ENCODE measurements at regions not wholly inside any gene's neighbourhood (a gene's known extent, or its start where the extent isn't known, plus 50 kb on each side); places are given as distances from the start of the nearest gene placed in this dataset.

DNA sequence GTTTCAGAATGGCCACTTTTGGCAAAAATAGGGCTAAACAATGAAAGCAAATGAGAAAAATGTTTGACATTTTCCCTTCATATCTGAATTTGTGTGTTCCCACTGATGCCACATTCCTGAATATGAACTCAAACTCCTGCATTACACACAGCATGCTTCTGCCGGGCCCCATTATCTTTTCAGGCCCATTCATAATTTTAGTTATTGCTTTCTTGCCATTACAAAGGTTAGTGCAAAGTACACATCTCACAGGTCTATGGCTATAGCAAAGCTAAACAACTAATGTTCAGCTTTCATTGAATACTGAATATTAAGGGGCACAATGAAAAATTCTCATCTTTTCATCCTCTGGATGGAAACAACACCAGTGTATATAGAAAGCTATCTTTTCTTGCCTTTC lies 568.9 kb upstream of the ZNF608 start:
- H3K4me3 ChIP-seq (ENCODE audit: low read depth in 1 of 3, low read length in 3 of 3): no peak overlapping the region

DNA sequence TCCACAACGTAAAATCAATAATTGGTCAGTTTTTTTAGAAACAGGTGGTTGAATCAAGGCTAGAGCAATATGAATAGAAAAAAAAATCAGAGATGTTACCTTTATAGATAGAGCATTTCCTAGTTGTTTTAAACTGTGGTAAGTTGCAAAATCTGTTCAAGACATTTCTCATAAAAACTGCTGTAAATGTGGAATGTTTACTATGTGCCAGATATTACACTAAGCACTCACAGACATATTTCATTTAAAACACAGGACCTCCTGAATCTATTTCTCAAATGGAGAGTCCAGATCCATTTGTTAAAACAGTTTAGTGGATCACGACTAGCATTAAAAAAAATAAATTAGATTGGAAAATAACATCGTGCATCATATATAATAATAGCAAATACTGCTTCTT lies 570.0 kb upstream of the ZNF608 start:
- Histone ChIP-seq H3K4me1 (ENCODE audit: control insufficient read depth in 4 of 4, insufficient read depth in 4 of 4, low read length in 3 of 4) (peaks cover 0 to 5% (median 1%) of the 10 kb centered on the region in 4 donors), H3K9ac (ENCODE audit: low read depth in 1 of 2, low read length in 2 of 2) (no peak overlapping the region), H3K27me3 (ENCODE audit: control insufficient read depth in 4 of 4, insufficient read depth in 4 of 4, low read length in 3 of 4) (no peaks in the 10 kb centered on the region), H3K9me3 (ENCODE audit: control insufficient read depth in 4 of 4, low read length in 3 of 4) (no peaks in the 10 kb centered on the region), H3K27ac (ENCODE audit: low read depth in 1 of 2, low read length in 2 of 2) (no peak overlapping the region), H3K36me3 (ENCODE audit: control insufficient read depth in 4 of 4, insufficient read depth in 3 of 4, low read depth in 1 of 4, low read length in 3 of 4) (no peaks in the 10 kb centered on the region), H3K4me3 (ENCODE audit: low read depth in 1 of 3, low read length in 3 of 3) (no peak overlapping the region)
- 91% methylated on average over 3 of the region's 3 CpGs for WGBS
- DNase-seq (ENCODE audit: low spot score): no peak
- TF ChIP-seq, protein P1, sequence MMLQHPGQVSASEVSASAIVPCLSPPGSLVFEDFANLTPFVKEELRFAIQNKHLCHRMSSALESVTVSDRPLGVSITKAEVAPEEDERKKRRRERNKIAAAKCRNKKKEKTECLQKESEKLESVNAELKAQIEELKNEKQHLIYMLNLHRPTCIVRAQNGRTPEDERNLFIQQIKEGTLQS (IDR thresholded peaks at IDR 0.05): no peak
- TF ChIP-seq YY1 (IDR thresholded peaks at IDR 0.05) (no peak), NR2F2 (IDR thresholded peaks at IDR 0.05) (no peak), SP1 (IDR thresholded peaks at IDR 0.05) (no peak), EGR1 (IDR thresholded peaks at IDR 0.05; ENCODE audit: low read depth in 2 of 2) (no peak), HNF4A (conservative IDR thresholded peaks at IDR 0.05) (no peak), JUND (IDR thresholded peaks at IDR 0.05) (no peak), TAF1 (conservative IDR thresholded peaks at IDR 0.05) (no peak), FOXA1 (IDR thresholded peaks at IDR 0.05) (no peak)
- TF ChIP-seq, protein P2, sequence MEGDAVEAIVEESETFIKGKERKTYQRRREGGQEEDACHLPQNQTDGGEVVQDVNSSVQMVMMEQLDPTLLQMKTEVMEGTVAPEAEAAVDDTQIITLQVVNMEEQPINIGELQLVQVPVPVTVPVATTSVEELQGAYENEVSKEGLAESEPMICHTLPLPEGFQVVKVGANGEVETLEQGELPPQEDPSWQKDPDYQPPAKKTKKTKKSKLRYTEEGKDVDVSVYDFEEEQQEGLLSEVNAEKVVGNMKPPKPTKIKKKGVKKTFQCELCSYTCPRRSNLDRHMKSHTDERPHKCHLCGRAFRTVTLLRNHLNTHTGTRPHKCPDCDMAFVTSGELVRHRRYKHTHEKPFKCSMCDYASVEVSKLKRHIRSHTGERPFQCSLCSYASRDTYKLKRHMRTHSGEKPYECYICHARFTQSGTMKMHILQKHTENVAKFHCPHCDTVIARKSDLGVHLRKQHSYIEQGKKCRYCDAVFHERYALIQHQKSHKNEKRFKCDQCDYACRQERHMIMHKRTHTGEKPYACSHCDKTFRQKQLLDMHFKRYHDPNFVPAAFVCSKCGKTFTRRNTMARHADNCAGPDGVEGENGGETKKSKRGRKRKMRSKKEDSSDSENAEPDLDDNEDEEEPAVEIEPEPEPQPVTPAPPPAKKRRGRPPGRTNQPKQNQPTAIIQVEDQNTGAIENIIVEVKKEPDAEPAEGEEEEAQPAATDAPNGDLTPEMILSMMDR (IDR thresholded peaks at IDR 0.05; ENCODE audit: low read depth, low read length, missing input control): no peak
- TF ChIP-seq, protein P3, sequence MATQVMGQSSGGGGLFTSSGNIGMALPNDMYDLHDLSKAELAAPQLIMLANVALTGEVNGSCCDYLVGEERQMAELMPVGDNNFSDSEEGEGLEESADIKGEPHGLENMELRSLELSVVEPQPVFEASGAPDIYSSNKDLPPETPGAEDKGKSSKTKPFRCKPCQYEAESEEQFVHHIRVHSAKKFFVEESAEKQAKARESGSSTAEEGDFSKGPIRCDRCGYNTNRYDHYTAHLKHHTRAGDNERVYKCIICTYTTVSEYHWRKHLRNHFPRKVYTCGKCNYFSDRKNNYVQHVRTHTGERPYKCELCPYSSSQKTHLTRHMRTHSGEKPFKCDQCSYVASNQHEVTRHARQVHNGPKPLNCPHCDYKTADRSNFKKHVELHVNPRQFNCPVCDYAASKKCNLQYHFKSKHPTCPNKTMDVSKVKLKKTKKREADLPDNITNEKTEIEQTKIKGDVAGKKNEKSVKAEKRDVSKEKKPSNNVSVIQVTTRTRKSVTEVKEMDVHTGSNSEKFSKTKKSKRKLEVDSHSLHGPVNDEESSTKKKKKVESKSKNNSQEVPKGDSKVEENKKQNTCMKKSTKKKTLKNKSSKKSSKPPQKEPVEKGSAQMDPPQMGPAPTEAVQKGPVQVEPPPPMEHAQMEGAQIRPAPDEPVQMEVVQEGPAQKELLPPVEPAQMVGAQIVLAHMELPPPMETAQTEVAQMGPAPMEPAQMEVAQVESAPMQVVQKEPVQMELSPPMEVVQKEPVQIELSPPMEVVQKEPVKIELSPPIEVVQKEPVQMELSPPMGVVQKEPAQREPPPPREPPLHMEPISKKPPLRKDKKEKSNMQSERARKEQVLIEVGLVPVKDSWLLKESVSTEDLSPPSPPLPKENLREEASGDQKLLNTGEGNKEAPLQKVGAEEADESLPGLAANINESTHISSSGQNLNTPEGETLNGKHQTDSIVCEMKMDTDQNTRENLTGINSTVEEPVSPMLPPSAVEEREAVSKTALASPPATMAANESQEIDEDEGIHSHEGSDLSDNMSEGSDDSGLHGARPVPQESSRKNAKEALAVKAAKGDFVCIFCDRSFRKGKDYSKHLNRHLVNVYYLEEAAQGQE (IDR thresholded peaks at IDR 0.05): no peak
- TF ChIP-seq, protein P4, sequence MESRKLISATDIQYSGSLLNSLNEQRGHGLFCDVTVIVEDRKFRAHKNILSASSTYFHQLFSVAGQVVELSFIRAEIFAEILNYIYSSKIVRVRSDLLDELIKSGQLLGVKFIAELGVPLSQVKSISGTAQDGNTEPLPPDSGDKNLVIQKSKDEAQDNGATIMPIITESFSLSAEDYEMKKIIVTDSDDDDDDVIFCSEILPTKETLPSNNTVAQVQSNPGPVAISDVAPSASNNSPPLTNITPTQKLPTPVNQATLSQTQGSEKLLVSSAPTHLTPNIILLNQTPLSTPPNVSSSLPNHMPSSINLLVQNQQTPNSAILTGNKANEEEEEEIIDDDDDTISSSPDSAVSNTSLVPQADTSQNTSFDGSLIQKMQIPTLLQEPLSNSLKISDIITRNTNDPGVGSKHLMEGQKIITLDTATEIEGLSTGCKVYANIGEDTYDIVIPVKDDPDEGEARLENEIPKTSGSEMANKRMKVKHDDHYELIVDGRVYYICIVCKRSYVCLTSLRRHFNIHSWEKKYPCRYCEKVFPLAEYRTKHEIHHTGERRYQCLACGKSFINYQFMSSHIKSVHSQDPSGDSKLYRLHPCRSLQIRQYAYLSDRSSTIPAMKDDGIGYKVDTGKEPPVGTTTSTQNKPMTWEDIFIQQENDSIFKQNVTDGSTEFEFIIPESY (IDR thresholded peaks at IDR 0.05): no peak

More for the DNA sequence above, 568.9 kb upstream of the ZNF608 start:
- Histone ChIP-seq H3K9ac (ENCODE audit: low read depth in 1 of 2, low read length in 2 of 2) (no peak overlapping the region), H3K4me1 (ENCODE audit: control insufficient read depth in 4 of 4, insufficient read depth in 4 of 4, low read length in 3 of 4) (peaks cover 0 to 5% (median 1%) of the 10 kb centered on the region in 4 donors), H3K27ac (ENCODE audit: low read depth in 1 of 2, low read length in 2 of 2) (no peak overlapping the region), H3K9me3 (ENCODE audit: control insufficient read depth in 4 of 4, low read length in 3 of 4) (no peaks in the 10 kb centered on the region), H3K27me3 (ENCODE audit: control insufficient read depth in 4 of 4, insufficient read depth in 4 of 4, low read length in 3 of 4) (no peaks in the 10 kb centered on the region), H3K36me3 (ENCODE audit: control insufficient read depth in 4 of 4, insufficient read depth in 3 of 4, low read depth in 1 of 4, low read length in 3 of 4) (no peaks in the 10 kb centered on the region)
- TF ChIP-seq SP1 (IDR thresholded peaks at IDR 0.05) (no peak), EGR1 (IDR thresholded peaks at IDR 0.05; ENCODE audit: low read depth in 2 of 2) (no peak), HNF4A (conservative IDR thresholded peaks at IDR 0.05) (no peak), FOXA1 (IDR thresholded peaks at IDR 0.05) (no peak), YY1 (IDR thresholded peaks at IDR 0.05) (no peak), FOXA2 (IDR thresholded peaks at IDR 0.05) (no peak), TAF1 (conservative IDR thresholded peaks at IDR 0.05) (no peak), GABPA (IDR thresholded peaks at IDR 0.05 in 1 of 2, conservative IDR thresholded peaks at IDR 0.05 in 1 of 2) (no peak), RAD21 (IDR thresholded peaks at IDR 0.05) (no peak), HNF4G (IDR thresholded peaks at IDR 0.05) (no peak), JUND (IDR thresholded peaks at IDR 0.05) (no peak), NR2F2 (IDR thresholded peaks at IDR 0.05) (no peak), RXRA (IDR thresholded peaks at IDR 0.05) (no peak)
- TF ChIP-seq, protein P5, sequence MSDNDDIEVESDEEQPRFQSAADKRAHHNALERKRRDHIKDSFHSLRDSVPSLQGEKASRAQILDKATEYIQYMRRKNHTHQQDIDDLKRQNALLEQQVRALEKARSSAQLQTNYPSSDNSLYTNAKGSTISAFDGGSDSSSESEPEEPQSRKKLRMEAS (IDR thresholded peaks at IDR 0.05): no peak
- TF ChIP-seq, protein P2 (IDR thresholded peaks at IDR 0.05; ENCODE audit: low read depth, low read length, missing input control): no peak
- TF ChIP-seq, protein P1 (IDR thresholded peaks at IDR 0.05): no peak
- TF ChIP-seq, protein P4 (IDR thresholded peaks at IDR 0.05): no peak
- WGBS: 88% methylated on average over 1 of the region's 1 CpG
- DNase-seq (ENCODE audit: low spot score): no peak

All from liver (tissue), 8 donors.